GM19395 (cell line): ENCODE measurements at regions not wholly inside any gene's neighbourhood (a gene's known extent, or its start where the extent isn't known, plus 50 kb on each side); places are given as distances from the start of the nearest gene placed in this dataset.
"Not testable (repeated sequence)": the region's sequence is repeated elsewhere in the genome, so short reads cannot be mapped to it uniquely, and the experiment has no call there.

ENCODE experiments used
- ATAC-seq: cut with Tn5 transposase; IDR thresholded peaks from one replicate; pipeline ENCODE4 v1.9.1; 2021; ENCODE audit warnings: mild to moderate bottlenecking, moderate library complexity; ENCODE audit not compliant: unreplicated experiment

GRCh38 chr5:28685794-28686193, 1647.4 kb upstream of the CDH9 start:
- no peak for ATAC-seq

- no peak for ATAC-seq
Measured at GRCh38 chr5:28678899-28679298, 1640.5 kb upstream of the CDH9 start.

- no peak for ATAC-seq
Measured at GRCh38 chr5:28666110-28666509, 1627.7 kb upstream of the CDH9 start.

GRCh38 chr5:28648108-28648507, 1609.7 kb upstream of the CDH9 start:
- no peak for ATAC-seq

- ATAC-seq = no peak
Measured at GRCh38 chr5:28632607-28633006, 1594.2 kb upstream of the CDH9 start.

- no peak for ATAC-seq
Measured at GRCh38 chr5:28603869-28604268, 1565.5 kb upstream of the CDH9 start.

GRCh38 chr5:28602429-28602828, 1564.0 kb upstream of the CDH9 start:
- no peak for ATAC-seq

GRCh38 chr5:28596707-28597106, 1558.3 kb upstream of the CDH9 start:
- ATAC-seq = not testable (repeated sequence)

GRCh38 chr5:28580616-28581015, 1542.2 kb upstream of the CDH9 start:
- no peak for ATAC-seq

GRCh38 chr5:28576022-28576421, 1537.6 kb upstream of the CDH9 start:
- no peak for ATAC-seq

GRCh38 chr5:28575368-28575767, 1537.0 kb upstream of the CDH9 start:
- ATAC-seq = no peak

- ATAC-seq = no peak
Measured at GRCh38 chr5:28574606-28575005, 1536.2 kb upstream of the CDH9 start.

- ATAC-seq = no peak
Measured at GRCh38 chr5:28567048-28567447, 1528.7 kb upstream of the CDH9 start.

- no peak for ATAC-seq
Measured at GRCh38 chr5:28561522-28561921, 1523.1 kb upstream of the CDH9 start.

- no peak for ATAC-seq
Measured at GRCh38 chr5:28558196-28558595, 1519.8 kb upstream of the CDH9 start.

- no peak for ATAC-seq
Measured at GRCh38 chr5:28557114-28557513, 1518.7 kb upstream of the CDH9 start.

- ATAC-seq = no peak
Measured at GRCh38 chr5:28549588-28549987, 1511.2 kb upstream of the CDH9 start.

GRCh38 chr5:28548856-28549255, 1510.5 kb upstream of the CDH9 start:
- ATAC-seq = no peak

GRCh38 chr5:28544501-28544900, 1506.1 kb upstream of the CDH9 start:
- no peak for ATAC-seq

GRCh38 chr5:28543473-28544098, 1505.2 kb upstream of the CDH9 start:
- ATAC-seq = no peak

GRCh38 chr5:28542987-28543386, 1504.6 kb upstream of the CDH9 start:
- ATAC-seq = no peak

GRCh38 chr5:28523888-28524635, 1485.7 kb upstream of the CDH9 start:
- ATAC-seq = no peak

GRCh38 chr5:28523416-28523815, 1485.0 kb upstream of the CDH9 start:
- ATAC-seq = no peak
